Stimulated activated naive CD4-positive, alpha-beta T cell treated with Interleukin-2 at 50 U/mL for 16 hours (primary cell): ENCODE measurements at regions not wholly inside any gene's neighbourhood (a gene's known extent, or its start where the extent isn't known, plus 50 kb on each side); places are given as distances from the start of the nearest gene placed in this dataset.

ENCODE experiments used
- DNase-seq: peaks from one replicate; lab custom pipeline; 2025; lab: John Stamatoyannopoulos, UW

DNA sequence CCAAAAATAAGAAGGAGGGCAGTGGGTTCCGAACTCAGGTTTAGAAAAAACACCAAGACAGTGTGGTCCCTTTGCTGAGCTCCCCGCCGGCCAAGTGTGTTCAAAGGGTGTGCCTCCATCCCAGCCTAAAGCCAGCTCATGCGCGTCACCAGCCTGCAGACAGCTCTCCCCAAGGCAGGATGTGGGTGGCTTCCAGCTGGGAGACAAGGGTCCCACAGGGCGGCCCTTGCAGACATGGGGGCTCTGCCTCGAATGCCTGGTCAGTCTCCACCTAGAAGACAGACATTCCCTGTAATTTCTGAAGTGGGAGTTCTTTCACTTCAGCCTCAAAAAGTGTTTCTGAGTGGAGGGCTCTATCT is 135.8 kb upstream of the GPC1 start:
- DNase-seq: no peak

DNA sequence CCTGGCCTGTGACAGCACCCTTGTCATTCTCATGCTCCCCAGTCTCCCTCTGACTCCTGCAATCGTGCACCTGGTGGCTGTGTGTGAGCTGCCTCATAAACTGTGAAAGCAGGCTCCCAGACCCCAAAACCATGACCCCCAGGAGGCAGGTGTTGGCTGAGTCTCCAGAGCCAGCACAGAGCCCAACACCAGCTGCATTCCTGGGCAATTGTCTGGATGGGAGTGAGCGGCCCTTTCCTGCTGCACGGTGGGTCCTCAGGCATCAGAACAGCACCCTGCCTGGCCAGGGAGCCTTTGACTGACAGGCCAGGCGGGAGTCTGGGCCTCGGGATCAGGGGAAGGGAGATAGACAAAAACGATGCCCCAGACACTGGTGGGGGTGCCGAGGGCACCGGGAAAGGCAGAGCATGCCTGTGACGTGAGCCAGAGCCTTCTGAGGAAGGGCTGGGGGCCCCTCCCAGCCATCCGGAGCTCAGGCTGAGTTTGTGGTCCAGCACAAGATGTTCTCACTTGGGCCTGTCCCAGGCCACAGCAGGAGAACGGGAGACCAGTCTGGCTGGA is 135.1 kb upstream of the GPC1 start:
- no peak for DNase-seq

GRCh38 chr2:240300840-240301239 is 134.6 kb upstream of the GPC1 start:
- no peak for DNase-seq

DNA sequence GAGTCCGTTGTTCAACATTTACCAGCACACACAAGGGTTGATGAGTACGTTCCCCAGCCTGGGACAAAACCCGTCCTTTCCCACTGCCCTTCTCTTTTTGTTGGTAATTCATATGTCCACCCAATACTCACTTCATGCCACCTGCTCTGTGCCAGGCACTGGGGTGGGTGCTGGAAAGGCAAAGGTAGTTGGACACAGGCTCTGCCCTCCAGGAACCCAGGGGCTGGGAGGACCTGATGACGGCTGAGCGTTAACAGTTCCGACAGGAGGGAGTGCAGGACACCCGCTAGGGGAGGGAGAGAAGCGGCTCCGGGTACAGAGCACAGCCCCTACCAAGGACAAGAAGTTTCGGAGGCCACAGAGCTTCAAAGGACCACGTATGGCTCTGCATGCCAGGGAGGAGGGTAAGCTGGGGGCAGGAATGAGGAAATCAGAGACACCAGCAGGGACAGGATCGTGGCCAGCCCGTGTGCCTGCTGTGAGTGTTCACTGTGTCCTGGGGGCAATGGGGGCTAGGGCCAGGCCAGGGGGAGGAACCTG is 134.1 kb upstream of the GPC1 start:
- DNase-seq: no peak

- no peak for DNase-seq
Measured at GRCh38 chr2:240302041-240302440, 133.4 kb upstream of the GPC1 start.

DNA sequence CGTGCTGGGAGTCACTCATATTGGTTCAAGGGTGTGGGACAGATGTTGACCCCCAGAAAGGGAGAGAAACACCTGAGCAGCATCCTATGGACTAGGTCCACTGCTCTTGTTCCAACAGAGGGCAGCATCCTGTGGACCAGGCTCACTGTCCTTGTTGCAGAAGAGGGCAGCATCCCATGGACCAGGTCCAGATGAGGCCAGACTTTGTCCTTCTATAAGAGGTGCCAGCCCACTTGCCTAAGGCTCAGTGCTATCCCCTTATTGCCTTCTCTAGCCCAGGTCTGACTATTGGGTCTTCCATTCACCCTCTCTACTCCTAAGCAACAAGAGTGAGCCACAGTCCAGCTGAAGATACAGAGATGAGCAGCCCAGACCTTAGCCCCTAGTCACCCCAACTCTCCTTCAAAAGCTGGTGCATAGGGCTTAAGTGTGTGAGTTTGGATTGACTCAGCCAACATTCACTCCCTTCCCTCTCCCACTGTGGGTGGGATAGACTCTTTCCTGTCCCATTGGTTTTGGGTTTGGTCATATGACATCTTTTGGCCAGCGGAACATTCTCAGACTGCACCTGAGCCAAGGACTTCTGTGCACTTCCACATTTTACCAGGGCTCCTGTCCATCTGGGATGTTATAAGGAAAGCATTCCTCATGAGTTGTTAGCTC is 132.4 kb upstream of the GPC1 start:
- no peak for DNase-seq

GRCh38 chr2:240303896-240304745 is 131.3 kb upstream of the GPC1 start:
- no peak for DNase-seq

GRCh38 chr2:240304746-240305161 is 130.7 kb upstream of the GPC1 start:
- no peak for DNase-seq

- no peak for DNase-seq
Measured at GRCh38 chr2:240305369-240305962, 130.0 kb upstream of the GPC1 start.

DNA sequence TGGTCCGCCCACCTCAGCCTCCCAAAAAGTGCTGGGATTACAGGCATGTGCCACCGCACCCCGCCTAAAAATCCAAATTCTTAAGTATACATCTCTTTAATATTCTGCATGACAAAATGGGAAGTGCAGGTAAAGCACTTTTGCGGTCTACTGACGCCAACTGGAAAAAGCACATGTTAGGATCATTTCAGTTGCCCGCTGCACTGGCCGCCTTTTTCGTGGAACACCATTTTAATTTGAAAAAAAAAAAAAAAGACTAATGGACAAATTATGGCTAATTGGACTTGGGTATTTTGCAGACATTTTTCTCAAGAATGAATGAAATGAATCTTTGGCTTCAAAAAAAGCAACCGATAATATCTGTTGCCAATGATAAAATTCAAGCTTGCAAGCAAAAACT is 129.3 kb upstream of the GPC1 start:
- no peak for DNase-seq

- no peak for DNase-seq
Measured at GRCh38 chr2:240308111-240308651, 127.3 kb upstream of the GPC1 start.

GRCh38 chr2:240309214-240309613 is 126.2 kb upstream of the GPC1 start:
- no peak for DNase-seq

DNA sequence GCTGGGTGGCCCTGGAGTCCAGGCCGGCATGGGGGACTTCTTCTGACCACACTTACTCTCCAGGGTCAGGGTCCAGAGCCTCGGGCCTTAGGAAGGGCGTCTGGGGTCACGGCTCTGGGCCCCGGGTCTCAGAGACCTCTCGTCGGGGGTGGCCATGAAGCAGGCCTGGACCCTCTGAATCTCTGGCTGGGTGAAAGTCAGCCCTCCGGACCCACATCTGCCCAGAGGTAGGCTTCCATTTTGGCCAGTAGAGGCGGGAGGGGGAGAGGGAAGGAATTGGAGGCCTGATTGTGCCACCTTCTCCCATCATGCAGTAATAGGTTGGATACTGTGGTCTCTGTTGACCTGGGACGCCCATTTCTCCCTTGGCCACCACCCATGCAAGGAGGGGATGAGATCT is 125.3 kb upstream of the GPC1 start:
- no peak for DNase-seq

GRCh38 chr2:240310645-240311044 is 124.8 kb upstream of the GPC1 start:
- DNase-seq: no peak

DNA sequence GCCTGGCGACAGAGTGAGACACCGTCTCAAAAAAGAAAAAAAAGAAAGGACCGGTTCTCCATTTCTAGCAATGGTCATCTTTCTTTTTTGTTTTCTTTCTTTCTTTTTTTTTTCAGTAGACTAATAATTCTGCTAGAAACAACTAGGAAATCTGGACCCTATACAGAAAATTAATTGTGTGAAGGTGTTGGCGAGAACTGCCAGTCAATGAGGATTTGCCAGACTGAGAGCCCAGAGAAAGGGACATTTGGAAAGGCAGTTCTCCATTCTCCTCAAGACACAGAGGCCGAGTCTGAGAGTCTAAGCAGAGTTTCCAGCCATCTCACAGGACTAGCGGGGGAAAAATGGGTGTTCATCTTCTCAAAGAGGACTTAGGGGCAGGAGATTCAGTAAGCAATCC is 123.6 kb upstream of the GPC1 start:
- no peak for DNase-seq

DNA sequence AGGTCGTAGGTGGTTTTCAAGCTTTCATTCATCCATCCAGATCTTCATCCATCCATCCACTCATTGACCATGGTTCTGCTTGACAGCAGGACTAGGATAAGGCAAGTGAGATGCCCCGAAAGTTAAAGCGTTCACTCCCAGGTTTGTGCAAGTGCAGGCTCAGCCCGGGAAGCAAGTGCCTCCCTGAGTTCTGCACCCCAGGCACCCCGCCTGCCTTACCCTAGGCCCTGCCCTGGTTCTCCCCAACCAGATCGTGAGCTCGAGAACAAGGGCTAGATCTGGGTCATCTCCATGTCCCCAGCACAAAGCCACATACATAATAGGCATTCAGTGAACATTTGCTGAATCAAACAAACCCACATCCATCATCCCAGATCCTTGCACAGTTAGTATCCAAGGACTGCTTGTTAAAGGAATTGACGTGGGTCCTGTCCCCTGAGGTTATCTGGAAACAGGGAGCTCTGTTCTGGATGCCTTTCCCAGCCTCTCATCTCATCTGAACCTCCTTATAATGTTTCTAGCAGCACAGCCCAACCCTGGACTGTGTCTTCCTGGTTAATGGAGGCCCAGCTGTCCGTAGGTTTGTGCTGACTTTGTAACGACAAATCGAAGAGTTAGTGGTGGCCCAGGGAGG is 116.1 kb upstream of the GPC1 start:
- DNase-seq: no peak

- DNase-seq: no peak
Measured at GRCh38 chr2:240319855-240320203, 115.6 kb upstream of the GPC1 start.

DNA sequence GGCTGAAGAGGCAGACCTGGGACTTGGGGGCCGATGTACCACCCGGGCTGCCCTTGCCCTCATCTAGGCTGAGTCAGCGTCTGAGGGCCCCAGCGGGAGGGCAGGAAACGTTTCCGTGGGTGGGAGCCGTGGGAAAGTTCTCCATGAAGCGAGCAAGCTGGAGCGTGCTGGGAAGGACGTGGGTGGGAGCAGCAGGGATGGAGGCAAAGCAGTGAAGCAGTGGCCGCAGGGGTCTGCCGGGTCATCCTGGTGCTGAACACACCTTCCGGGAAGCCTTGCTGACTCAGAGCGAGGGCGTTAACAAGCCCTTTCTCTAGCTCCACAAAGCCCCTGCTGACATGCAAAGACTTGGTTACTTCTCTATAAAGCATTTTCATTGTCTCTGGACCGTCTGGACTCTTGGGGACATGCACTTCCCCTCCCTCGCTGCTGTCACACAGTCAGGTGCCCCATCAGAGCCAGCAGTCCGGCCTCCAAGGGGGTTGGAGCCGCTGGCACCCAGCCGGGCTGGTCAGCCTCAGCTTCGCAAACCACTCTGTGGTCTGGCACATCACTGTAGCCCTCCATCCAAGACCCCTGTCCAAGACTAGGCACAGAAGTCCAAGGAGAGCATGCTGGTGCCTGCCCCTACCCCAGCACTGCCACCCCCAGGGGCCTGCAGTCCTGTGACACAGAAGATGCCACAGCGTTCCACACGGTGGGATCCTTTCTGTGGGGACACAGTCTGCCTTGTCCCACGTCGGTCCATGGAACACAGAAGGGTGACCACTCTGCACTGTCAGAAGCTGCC is 115.1 kb upstream of the GPC1 start:
- DNase-seq: no peak

- no peak for DNase-seq
Measured at GRCh38 chr2:240322231-240322955, 113.1 kb upstream of the GPC1 start.

GRCh38 chr2:240322991-240323390 is 112.5 kb upstream of the GPC1 start:
- no peak for DNase-seq
